ENCODE measurements at regions not wholly inside any gene's neighbourhood (a gene's known extent, or its start where the extent isn't known, plus 50 kb on each side); places are given as distances from the start of the nearest gene placed in this dataset.

DNA sequence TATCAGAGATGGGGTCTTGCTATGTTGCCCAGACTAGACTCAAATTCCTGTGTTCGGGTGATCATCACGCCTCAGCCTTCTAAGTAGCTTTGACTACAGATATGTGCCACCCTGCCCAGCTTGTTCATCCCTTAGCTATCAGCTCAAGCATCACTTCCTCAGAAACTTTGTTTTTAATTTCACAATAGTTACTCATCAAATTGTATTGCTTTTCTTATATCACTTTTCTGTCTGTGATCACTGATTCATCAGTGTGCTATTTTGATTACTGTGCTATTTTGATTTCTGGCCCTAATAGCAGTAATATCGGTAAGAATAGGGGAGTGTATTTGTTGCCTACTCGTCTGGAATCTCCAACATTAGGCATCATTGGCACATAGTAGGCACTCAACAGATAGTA is 878.6 kb upstream of the PCDH20 start:
- intact Hi-C loops (cut with DNase I): no loop called here
- 67 to 80% (median 68%) methylated on average over 4 of the region's 4 CpGs for WGBS, 3 donors
- H3K4me1 ChIP-seq: no peaks in the 10 kb centered on the region
- DNase-seq: no peak
- ATAC-seq: no peak
- TF ChIP-seq, protein P1, sequence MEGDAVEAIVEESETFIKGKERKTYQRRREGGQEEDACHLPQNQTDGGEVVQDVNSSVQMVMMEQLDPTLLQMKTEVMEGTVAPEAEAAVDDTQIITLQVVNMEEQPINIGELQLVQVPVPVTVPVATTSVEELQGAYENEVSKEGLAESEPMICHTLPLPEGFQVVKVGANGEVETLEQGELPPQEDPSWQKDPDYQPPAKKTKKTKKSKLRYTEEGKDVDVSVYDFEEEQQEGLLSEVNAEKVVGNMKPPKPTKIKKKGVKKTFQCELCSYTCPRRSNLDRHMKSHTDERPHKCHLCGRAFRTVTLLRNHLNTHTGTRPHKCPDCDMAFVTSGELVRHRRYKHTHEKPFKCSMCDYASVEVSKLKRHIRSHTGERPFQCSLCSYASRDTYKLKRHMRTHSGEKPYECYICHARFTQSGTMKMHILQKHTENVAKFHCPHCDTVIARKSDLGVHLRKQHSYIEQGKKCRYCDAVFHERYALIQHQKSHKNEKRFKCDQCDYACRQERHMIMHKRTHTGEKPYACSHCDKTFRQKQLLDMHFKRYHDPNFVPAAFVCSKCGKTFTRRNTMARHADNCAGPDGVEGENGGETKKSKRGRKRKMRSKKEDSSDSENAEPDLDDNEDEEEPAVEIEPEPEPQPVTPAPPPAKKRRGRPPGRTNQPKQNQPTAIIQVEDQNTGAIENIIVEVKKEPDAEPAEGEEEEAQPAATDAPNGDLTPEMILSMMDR (IDR thresholded peaks at IDR 0.05): no peak
- H3K36me3 ChIP-seq (ENCODE audit: insufficient read depth in 1 of 2, low read depth in 1 of 2): no peaks in the 10 kb centered on the region
- no peak overlapping the region for H3K4me3 ChIP-seq
- no peaks in the 10 kb centered on the region for H3K9me3 ChIP-seq
- H3K27ac ChIP-seq: no peak overlapping the region
- H3K27me3 ChIP-seq (ENCODE audit: insufficient read depth in 3 of 3, low read length in 2 of 3): no peaks in the 10 kb centered on the region

GRCh38 chr13:62292714-62293480 is 877.2 kb upstream of the PCDH20 start:
- Histone ChIP-seq H3K4me1 (no peaks in the 10 kb centered on the region), H3K36me3 (ENCODE audit: insufficient read depth in 1 of 2, low read depth in 1 of 2) (no peaks in the 10 kb centered on the region), H3K9me3 (no peaks in the 10 kb centered on the region), H3K27me3 (ENCODE audit: insufficient read depth in 3 of 3, low read length in 2 of 3) (no peaks in the 10 kb centered on the region), H3K4me3 (no peak overlapping the region), H3K27ac (no peak overlapping the region)
- intact Hi-C loops (cut with DNase I): no loop called here
- ATAC-seq (no peak), DNase-seq (no peak)
- TF ChIP-seq, protein P1 (IDR thresholded peaks at IDR 0.05): no peak
- 10 to 23% (median 15%) methylated on average over 2 of the region's 2 CpGs for WGBS, 3 donors

GRCh38 chr13:62290542-62290941 is 874.9 kb upstream of the PCDH20 start:
- TF ChIP-seq, protein P1 (IDR thresholded peaks at IDR 0.05): no peak
- H3K36me3 ChIP-seq (ENCODE audit: insufficient read depth in 1 of 2, low read depth in 1 of 2): no peaks in the 10 kb centered on the region
- H3K9me3 ChIP-seq: no peaks in the 10 kb centered on the region
- no peaks in the 10 kb centered on the region for H3K4me1 ChIP-seq
- DNase-seq (no peak), ATAC-seq (no peak)
- H3K4me3 ChIP-seq: no peak overlapping the region
- H3K27me3 ChIP-seq (ENCODE audit: insufficient read depth in 3 of 3, low read length in 2 of 3): no peaks in the 10 kb centered on the region
- H3K27ac ChIP-seq: no peak overlapping the region
- intact Hi-C loops (cut with DNase I): no loop called here

DNA sequence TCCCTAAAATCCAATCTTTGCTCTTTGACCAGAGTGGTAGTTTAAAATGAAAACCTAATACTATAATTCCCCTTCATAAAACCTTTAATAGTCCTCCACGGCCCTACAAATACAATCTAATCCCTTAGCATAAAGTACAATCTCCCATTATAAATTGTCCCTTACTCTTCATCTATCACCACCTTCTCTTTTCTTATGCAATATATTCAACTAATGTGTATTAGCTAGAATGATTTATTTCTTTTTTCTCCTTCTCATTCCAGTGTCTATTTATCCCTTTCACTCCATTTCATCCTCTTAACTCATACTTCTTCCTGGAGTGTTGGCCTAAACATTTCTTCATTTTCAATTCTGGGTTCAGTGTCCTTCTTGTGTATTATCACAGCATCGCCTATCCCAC is 872.1 kb upstream of the PCDH20 start:
- WGBS, 3 donors: 55 to 62% (median 59%) methylated on average over 2 of the region's 2 CpGs
- TF ChIP-seq, protein P1 (IDR thresholded peaks at IDR 0.05): no peak
- H3K27me3 ChIP-seq (ENCODE audit: insufficient read depth in 3 of 3, low read length in 2 of 3): no peaks in the 10 kb centered on the region
- no peak for DNase-seq
- ATAC-seq: no peak
- H3K9me3 ChIP-seq: no peaks in the 10 kb centered on the region
- H3K4me1 ChIP-seq: no peaks in the 10 kb centered on the region
- no peak overlapping the region for H3K4me3 ChIP-seq
- no peak overlapping the region for H3K27ac ChIP-seq
- H3K36me3 ChIP-seq (ENCODE audit: insufficient read depth in 1 of 2, low read depth in 1 of 2): no peaks in the 10 kb centered on the region
- intact Hi-C loops (cut with DNase I): no loop called here

DNA sequence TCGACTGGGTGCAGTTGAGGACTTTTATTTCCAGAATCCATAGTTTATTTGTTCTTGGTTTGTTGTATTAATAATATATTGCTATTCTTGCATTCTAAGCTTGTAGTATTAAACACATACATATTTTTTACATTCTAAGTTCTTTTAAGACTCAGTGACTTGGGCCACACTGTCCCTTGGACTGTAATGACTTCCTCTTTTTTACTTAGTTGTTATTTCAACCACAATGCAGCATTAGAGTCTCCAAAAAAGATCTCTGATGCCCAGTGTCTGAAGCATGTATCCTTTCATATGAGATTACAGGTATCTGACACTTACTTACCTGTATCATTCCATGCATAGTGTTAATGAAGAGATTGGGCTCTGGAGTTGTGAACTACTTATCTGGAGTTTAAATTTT is 864.9 kb upstream of the PCDH20 start:
- Histone ChIP-seq H3K36me3 (ENCODE audit: insufficient read depth in 1 of 2, low read depth in 1 of 2) (no peaks in the 10 kb centered on the region), H3K9me3 (no peaks in the 10 kb centered on the region), H3K27me3 (ENCODE audit: insufficient read depth in 3 of 3, low read length in 2 of 3) (no peaks in the 10 kb centered on the region), H3K4me1 (no peaks in the 10 kb centered on the region), H3K4me3 (no peak overlapping the region), H3K27ac (no peak overlapping the region)
- TF ChIP-seq, protein P1 (IDR thresholded peaks at IDR 0.05): no peak
- 79 to 94% (median 90%) methylated on average over 1 of the region's 1 CpG for WGBS, 3 donors
- no peak for DNase-seq
- intact Hi-C loops (cut with DNase I): no loop called here
- no peak for ATAC-seq

Measured in psoas muscle (tissue), 7 donors.